H1 (cell line): ENCODE measurements at regions not wholly inside any gene's neighbourhood (a gene's known extent, or its start where the extent isn't known, plus 50 kb on each side); places are given as distances from the start of the nearest gene placed in this dataset.

Experiments used
- ATF3 ChIP-seq: IDR thresholded peaks from 2 replicates; pipeline ENCODE4 v1.6.1; 2011; ENCODE audit warnings: low read depth, mild to moderate bottlenecking, low read length; ENCODE audit not compliant: insufficient read depth
- JUND ChIP-seq: IDR thresholded peaks from 2 replicates; pipeline ENCODE4 v1.6.1; 2011; ENCODE audit warnings: mild to moderate bottlenecking, improper control_type of control experiment, low read length
- POU5F1 ChIP-seq: IDR thresholded peaks from 2 replicates; pipeline ENCODE4 v1.6.1; 2011; ENCODE audit warnings: low read depth, mild to moderate bottlenecking, low read length, moderate library complexity
- RAD21 ChIP-seq, 2 experiments: IDR thresholded peaks in 1 of 2; conservative IDR thresholded peaks in 1 of 2; 2 replicates each; pipeline ENCODE4 v1.6.1; 2011; ENCODE audit warnings: low read depth in 2 of 2, low read length in 2 of 2, improper control_type of control experiment in 1 of 2, inconsistent platforms in 1 of 2, mild to moderate bottlenecking in 1 of 2, moderate library complexity in 1 of 2
- YY1 ChIP-seq: IDR thresholded peaks from 2 replicates; pipeline ENCODE4 v1.6.1; 2011; ENCODE audit warnings: low read depth, mild to moderate bottlenecking, low read length
- TF ChIP-seq, protein P1 (sequence below): fragments of 300-600 bp; sonication (generic); IDR thresholded peaks from 2 replicates; pipeline ENCODE4 v1.7.1; 2012; ENCODE audit warnings: low read length, moderate library complexity, mild to moderate bottlenecking, inconsistent platforms; ENCODE audit not compliant: insufficient replicate concordance

- TF ChIP-seq, protein P1, sequence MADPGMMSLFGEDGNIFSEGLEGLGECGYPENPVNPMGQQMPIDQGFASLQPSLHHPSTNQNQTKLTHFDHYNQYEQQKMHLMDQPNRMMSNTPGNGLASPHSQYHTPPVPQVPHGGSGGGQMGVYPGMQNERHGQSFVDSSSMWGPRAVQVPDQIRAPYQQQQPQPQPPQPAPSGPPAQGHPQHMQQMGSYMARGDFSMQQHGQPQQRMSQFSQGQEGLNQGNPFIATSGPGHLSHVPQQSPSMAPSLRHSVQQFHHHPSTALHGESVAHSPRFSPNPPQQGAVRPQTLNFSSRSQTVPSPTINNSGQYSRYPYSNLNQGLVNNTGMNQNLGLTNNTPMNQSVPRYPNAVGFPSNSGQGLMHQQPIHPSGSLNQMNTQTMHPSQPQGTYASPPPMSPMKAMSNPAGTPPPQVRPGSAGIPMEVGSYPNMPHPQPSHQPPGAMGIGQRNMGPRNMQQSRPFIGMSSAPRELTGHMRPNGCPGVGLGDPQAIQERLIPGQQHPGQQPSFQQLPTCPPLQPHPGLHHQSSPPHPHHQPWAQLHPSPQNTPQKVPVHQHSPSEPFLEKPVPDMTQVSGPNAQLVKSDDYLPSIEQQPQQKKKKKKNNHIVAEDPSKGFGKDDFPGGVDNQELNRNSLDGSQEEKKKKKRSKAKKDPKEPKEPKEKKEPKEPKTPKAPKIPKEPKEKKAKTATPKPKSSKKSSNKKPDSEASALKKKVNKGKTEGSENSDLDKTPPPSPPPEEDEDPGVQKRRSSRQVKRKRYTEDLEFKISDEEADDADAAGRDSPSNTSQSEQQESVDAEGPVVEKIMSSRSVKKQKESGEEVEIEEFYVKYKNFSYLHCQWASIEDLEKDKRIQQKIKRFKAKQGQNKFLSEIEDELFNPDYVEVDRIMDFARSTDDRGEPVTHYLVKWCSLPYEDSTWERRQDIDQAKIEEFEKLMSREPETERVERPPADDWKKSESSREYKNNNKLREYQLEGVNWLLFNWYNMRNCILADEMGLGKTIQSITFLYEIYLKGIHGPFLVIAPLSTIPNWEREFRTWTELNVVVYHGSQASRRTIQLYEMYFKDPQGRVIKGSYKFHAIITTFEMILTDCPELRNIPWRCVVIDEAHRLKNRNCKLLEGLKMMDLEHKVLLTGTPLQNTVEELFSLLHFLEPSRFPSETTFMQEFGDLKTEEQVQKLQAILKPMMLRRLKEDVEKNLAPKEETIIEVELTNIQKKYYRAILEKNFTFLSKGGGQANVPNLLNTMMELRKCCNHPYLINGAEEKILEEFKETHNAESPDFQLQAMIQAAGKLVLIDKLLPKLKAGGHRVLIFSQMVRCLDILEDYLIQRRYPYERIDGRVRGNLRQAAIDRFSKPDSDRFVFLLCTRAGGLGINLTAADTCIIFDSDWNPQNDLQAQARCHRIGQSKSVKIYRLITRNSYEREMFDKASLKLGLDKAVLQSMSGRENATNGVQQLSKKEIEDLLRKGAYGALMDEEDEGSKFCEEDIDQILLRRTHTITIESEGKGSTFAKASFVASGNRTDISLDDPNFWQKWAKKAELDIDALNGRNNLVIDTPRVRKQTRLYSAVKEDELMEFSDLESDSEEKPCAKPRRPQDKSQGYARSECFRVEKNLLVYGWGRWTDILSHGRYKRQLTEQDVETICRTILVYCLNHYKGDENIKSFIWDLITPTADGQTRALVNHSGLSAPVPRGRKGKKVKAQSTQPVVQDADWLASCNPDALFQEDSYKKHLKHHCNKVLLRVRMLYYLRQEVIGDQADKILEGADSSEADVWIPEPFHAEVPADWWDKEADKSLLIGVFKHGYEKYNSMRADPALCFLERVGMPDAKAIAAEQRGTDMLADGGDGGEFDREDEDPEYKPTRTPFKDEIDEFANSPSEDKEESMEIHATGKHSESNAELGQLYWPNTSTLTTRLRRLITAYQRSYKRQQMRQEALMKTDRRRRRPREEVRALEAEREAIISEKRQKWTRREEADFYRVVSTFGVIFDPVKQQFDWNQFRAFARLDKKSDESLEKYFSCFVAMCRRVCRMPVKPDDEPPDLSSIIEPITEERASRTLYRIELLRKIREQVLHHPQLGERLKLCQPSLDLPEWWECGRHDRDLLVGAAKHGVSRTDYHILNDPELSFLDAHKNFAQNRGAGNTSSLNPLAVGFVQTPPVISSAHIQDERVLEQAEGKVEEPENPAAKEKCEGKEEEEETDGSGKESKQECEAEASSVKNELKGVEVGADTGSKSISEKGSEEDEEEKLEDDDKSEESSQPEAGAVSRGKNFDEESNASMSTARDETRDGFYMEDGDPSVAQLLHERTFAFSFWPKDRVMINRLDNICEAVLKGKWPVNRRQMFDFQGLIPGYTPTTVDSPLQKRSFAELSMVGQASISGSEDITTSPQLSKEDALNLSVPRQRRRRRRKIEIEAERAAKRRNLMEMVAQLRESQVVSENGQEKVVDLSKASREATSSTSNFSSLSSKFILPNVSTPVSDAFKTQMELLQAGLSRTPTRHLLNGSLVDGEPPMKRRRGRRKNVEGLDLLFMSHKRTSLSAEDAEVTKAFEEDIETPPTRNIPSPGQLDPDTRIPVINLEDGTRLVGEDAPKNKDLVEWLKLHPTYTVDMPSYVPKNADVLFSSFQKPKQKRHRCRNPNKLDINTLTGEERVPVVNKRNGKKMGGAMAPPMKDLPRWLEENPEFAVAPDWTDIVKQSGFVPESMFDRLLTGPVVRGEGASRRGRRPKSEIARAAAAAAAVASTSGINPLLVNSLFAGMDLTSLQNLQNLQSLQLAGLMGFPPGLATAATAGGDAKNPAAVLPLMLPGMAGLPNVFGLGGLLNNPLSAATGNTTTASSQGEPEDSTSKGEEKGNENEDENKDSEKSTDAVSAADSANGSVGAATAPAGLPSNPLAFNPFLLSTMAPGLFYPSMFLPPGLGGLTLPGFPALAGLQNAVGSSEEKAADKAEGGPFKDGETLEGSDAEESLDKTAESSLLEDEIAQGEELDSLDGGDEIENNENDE, result no peak
- TF ChIP-seq ATF3, result no peak
- no peak for TF ChIP-seq POU5F1
- no peak for TF ChIP-seq JUND
- peak; percentile 65 to 66 for TF ChIP-seq RAD21 (IDR thresholded peaks at IDR 0.05 in 1 of 2, conservative IDR thresholded peaks at IDR 0.05 in 1 of 2; ENCODE audit: low read depth in 2 of 2, low read length in 2 of 2)
- no peak for TF ChIP-seq YY1
Observed at GRCh38 chr20:50399917-50400704, 110.1 kb upstream of the PTPN1 start (continued).
